OCI-LY7 (cell line): ENCODE measurements at regions not wholly inside any gene's neighbourhood (a gene's known extent, or its start where the extent isn't known, plus 50 kb on each side); places are given as distances from the start of the nearest gene placed in this dataset.

Source experiments
- BruUV-seq: library from RNA; stranded (reverse); fragments of 400-500 nt; replicated peaks from 2 replicates; lab custom pipeline; 2021; lab: Mats Ljungman, UMichigan
- CTCF ChIA-PET: fragments of 300-600 bp; sonication (Branson Sonifier 250); formaldehyde crosslinking; loops from one replicate; lab custom pipeline; 2022; ENCODE audit warnings: antibody characterized with exemption; ENCODE audit not compliant: unreplicated experiment; lab: Charles Lee
- POLR2A ChIA-PET: fragments of 300-600 bp; sonication (Branson Sonifier 250); formaldehyde crosslinking; loops from one replicate; lab custom pipeline; 2022; ENCODE audit warnings: antibody characterized with exemption; lab: Charles Lee
- DNase-seq: peaks from one replicate; pipeline ENCODE4 v3.0.0-alpha.2; 2015; ENCODE audit warnings: low spot score
- H2AFZ ChIP-seq: fragments of 200-600 bp; sonication (generic), shearing (Covaris generic); 2 replicates; pipeline ENCODE4 v1.6.1; 2014; ENCODE audit warnings: mild to moderate bottlenecking, antibody characterized with exemption, low read length, moderate library complexity
- H3K27ac ChIP-seq: fragments of 200-600 bp; sonication (generic); 2 replicates; pipeline ENCODE4 v1.5.1; 2014; ENCODE audit warnings: mixed run types, low read depth, mild to moderate bottlenecking, moderate library complexity, low read length, inconsistent platforms; ENCODE audit not compliant: poor library complexity, severe bottlenecking
- H3K36me3 ChIP-seq: fragments of 200-600 bp; sonication (generic); 2 replicates; pipeline ENCODE4 v1.6.1; 2014; ENCODE audit warnings: mild to moderate bottlenecking, antibody characterized with exemption, low read length, moderate library complexity, mixed read lengths; ENCODE audit not compliant: insufficient read depth
- H3K4me1 ChIP-seq: fragments of 200-600 bp; sonication (generic); 2 replicates; pipeline ENCODE4 v1.5.1; 2014; ENCODE audit warnings: mild to moderate bottlenecking, low read length; ENCODE audit not compliant: insufficient read depth, poor library complexity, severe bottlenecking
- H3K4me2 ChIP-seq: fragments of 200-600 bp; sonication (generic); 2 replicates; pipeline ENCODE4 v1.6.1; 2014; ENCODE audit warnings: mild to moderate bottlenecking, low read length
- H3K4me3 ChIP-seq: fragments of 200-600 bp; sonication (generic); 2 replicates; pipeline ENCODE4 v1.5.1; 2014; ENCODE audit warnings: mild to moderate bottlenecking, low read depth, low read length; ENCODE audit not compliant: poor library complexity, severe bottlenecking
- H3K79me2 ChIP-seq: fragments of 200-600 bp; sonication (generic); 2 replicates; pipeline ENCODE4 v1.6.1; 2016; ENCODE audit warnings: low read depth, mild to moderate bottlenecking, low read length, moderate library complexity, mixed read lengths; ENCODE audit not compliant: insufficient read depth
- H3K9me2 ChIP-seq: fragments of 200-600 bp; sonication (generic); 2 replicates; pipeline ENCODE4 v1.6.1; 2016; ENCODE audit warnings: mild to moderate bottlenecking, low read length, mixed read lengths; ENCODE audit not compliant: insufficient read depth
- H3K9me3 ChIP-seq: fragments of 200-600 bp; sonication (generic); 2 replicates; pipeline ENCODE4 v1.6.1; 2014; ENCODE audit warnings: mild to moderate bottlenecking, mixed run types, low read length, mixed read lengths
- H4K20me1 ChIP-seq: fragments of 200-600 bp; sonication (generic); 2 replicates; pipeline ENCODE4 v1.6.1; 2014; ENCODE audit warnings: mild to moderate bottlenecking, antibody characterized with exemption, low read length, moderate library complexity, mixed read lengths; ENCODE audit not compliant: insufficient read depth
- CTCF ChIP-seq: fragments of 200-600 bp; sonication (generic); conservative IDR thresholded peaks from 2 replicates; pipeline ENCODE4 v1.5.1; 2014; ENCODE audit warnings: mild to moderate bottlenecking, antibody characterized with exemption, low read length, moderate library complexity, mixed read lengths
- EZH2phosphoT487 ChIP-seq: fragments of 200-600 bp; sonication (generic); IDR thresholded peaks from 2 replicates; pipeline ENCODE4 v1.6.1; 2018; ENCODE audit warnings: low read depth, borderline replicate concordance, mild to moderate bottlenecking, mixed run types, antibody characterized with exemption, low read length, moderate library complexity, mixed read lengths
- intact Hi-C: fragments of 100-400 bp; cut with micrococcal nuclease; formaldehyde crosslinking; loops from one replicate; pipeline ENCODE4 v1.10.0; 2022; ENCODE audit not compliant: unreplicated experiment

GRCh38 chr12:90055071-90055470 is 346.4 kb upstream of the ATP2B1 start:
- H3K9me3 ChIP-seq: no peaks in the 10 kb centered on the region
- BruUV-seq: no TSS peak
- H2AFZ ChIP-seq: no peak overlapping the region
- no peaks in the 10 kb centered on the region for H3K4me1 ChIP-seq
- no peaks in the 10 kb centered on the region for H4K20me1 ChIP-seq
- TF ChIP-seq CTCF (no peak), EZH2phosphoT487 (no peak)
- CTCF ChIA-PET: no interaction called here
- intact Hi-C loops: no loop called here
- H3K4me3 ChIP-seq: no peak overlapping the region
- H3K79me2 ChIP-seq: no peaks in the 10 kb centered on the region
- no peak overlapping the region for H3K4me2 ChIP-seq
- DNase-seq: no peak
- POLR2A ChIA-PET: interaction anchor here (2.6 kb wide), 1 partner anchor 9 kb away, joined by 7 read pairs; no protein-coding TSS in a partner anchor
- no peaks in the 10 kb centered on the region for H3K9me2 ChIP-seq
- H3K36me3 ChIP-seq: no peaks in the 10 kb centered on the region
- H3K27ac ChIP-seq: no peak overlapping the region

GRCh38 chr12:90048918-90049317 is 340.3 kb upstream of the ATP2B1 start:
- CTCF ChIA-PET: no interaction called here
- Histone ChIP-seq H3K4me2 (no peak overlapping the region), H3K9me2 (no peaks in the 10 kb centered on the region), H4K20me1 (no peaks in the 10 kb centered on the region), H3K79me2 (no peaks in the 10 kb centered on the region), H3K9me3 (no peaks in the 10 kb centered on the region), H2AFZ (no peak overlapping the region), H3K27ac (no peak overlapping the region), H3K4me1 (no peaks in the 10 kb centered on the region), H3K4me3 (no peak overlapping the region), H3K36me3 (no peaks in the 10 kb centered on the region)
- intact Hi-C loops: no loop called here
- DNase-seq: no peak
- TF ChIP-seq EZH2phosphoT487: no peak
- TF ChIP-seq CTCF: no peak
- BruUV-seq: no TSS peak
- POLR2A ChIA-PET: interaction anchor here (0.6 kb wide), 1 partner anchor 1065 kb away, joined by 4 read pairs; no protein-coding TSS in a partner anchor

- TF ChIP-seq EZH2phosphoT487: no peak
- no peak for TF ChIP-seq CTCF
- ChIA-PET POLR2A (interaction anchor here (2.0 kb wide), 1 partner anchor 10 kb away, joined by 7 read pairs; no protein-coding TSS in a partner anchor), CTCF (no interaction called here)
- Histone ChIP-seq H3K79me2 (no peaks in the 10 kb centered on the region), H3K9me2 (no peaks in the 10 kb centered on the region), H4K20me1 (no peaks in the 10 kb centered on the region), H3K4me2 (no peak overlapping the region), H3K9me3 (no peaks in the 10 kb centered on the region), H3K4me1 (no peaks in the 10 kb centered on the region), H3K4me3 (no peak overlapping the region), H3K27ac (no peak overlapping the region), H3K36me3 (no peaks in the 10 kb centered on the region), H2AFZ (0 out of 2 replicates have a peak overlapping the region, but pooled peaks have one; percentile 26)
- intact Hi-C loops: no loop called here
- DNase-seq: no peak
- BruUV-seq: no TSS peak
Observed at GRCh38 chr12:90045559-90045958, 336.9 kb upstream of the ATP2B1 start.
